ENCODE measurements at regions not wholly inside any gene's neighbourhood (a gene's known extent, or its start where the extent isn't known, plus 50 kb on each side); places are given as distances from the start of the nearest gene placed in this dataset.
A peak's percentile ranks its signal among the peaks of the same experiment; 100 is the strongest.

GRCh38 chr7:94064541-94065191 lies 60.5 kb upstream of the BET1 start:
- TF ChIP-seq EZH2phosphoT487 (IDR thresholded peaks at IDR 0.05; ENCODE audit: borderline replicate concordance, low read length) (no peak), CTCF (conservative IDR thresholded peaks at IDR 0.05; ENCODE audit: low read depth, low read length) (0 out of 2 replicates have a peak, but pooled peaks have one; percentile 17)
